H9 (cell line): ENCODE measurements at regions not wholly inside any gene's neighbourhood (a gene's known extent, or its start where the extent isn't known, plus 50 kb on each side); places are given as distances from the start of the nearest gene placed in this dataset.

Source experiments
- DNase-seq: peaks from one replicate; pipeline ENCODE4 v3.0.0-alpha.2; 2017
- H2AFZ ChIP-seq: one replicate; pipeline ENCODE4 v1.6.1; 2013; ENCODE audit warnings: mild to moderate bottlenecking, low read length, control low read depth, moderate library complexity
- H2AK5ac ChIP-seq: 2 replicates; pipeline ENCODE4 v1.6.1; 2013; ENCODE audit warnings: low read length, control low read depth, mixed read lengths; ENCODE audit not compliant: insufficient read length
- H2BK120ac ChIP-seq: one replicate; pipeline ENCODE4 v1.6.1; 2013; ENCODE audit warnings: low read depth, mild to moderate bottlenecking, low read length, control low read depth, inconsistent platforms; ENCODE audit not compliant: poor library complexity, severe bottlenecking
- H2BK12ac ChIP-seq: 2 replicates; pipeline ENCODE4 v1.6.1; 2013; ENCODE audit warnings: low read length, control low read depth, mixed read lengths, low read depth; ENCODE audit not compliant: insufficient read length
- H2BK15ac ChIP-seq: 2 replicates; pipeline ENCODE4 v1.6.1; 2013; ENCODE audit warnings: low read depth, low read length, control low read depth
- H2BK20ac ChIP-seq: one replicate; pipeline ENCODE4 v1.6.1; 2013; ENCODE audit warnings: low read depth, mild to moderate bottlenecking, low read length, control low read depth, inconsistent platforms; ENCODE audit not compliant: poor library complexity, severe bottlenecking
- H2BK5ac ChIP-seq: 2 replicates; pipeline ENCODE4 v1.6.1; 2013; ENCODE audit warnings: low read length, control low read depth, mixed read lengths; ENCODE audit not compliant: insufficient read length
- H3K14ac ChIP-seq: 2 replicates; pipeline ENCODE4 v1.6.1; 2013; ENCODE audit warnings: low read length, control low read depth; ENCODE audit not compliant: insufficient read depth
- H3K18ac ChIP-seq: 2 replicates; pipeline ENCODE4 v1.6.1; 2013; ENCODE audit warnings: low read depth, mild to moderate bottlenecking, mixed read lengths, low read length, control low read depth; ENCODE audit not compliant: insufficient read length
- H3K23ac ChIP-seq: 2 replicates; pipeline ENCODE4 v1.6.1; 2013; ENCODE audit warnings: low read length, control low read depth, mixed read lengths, low read depth; ENCODE audit not compliant: insufficient read length
- H3K23me2 ChIP-seq: 2 replicates; pipeline ENCODE4 v1.6.1; 2013; ENCODE audit warnings: low read depth, mild to moderate bottlenecking, mixed read lengths, low read length, control low read depth; ENCODE audit not compliant: insufficient read length, poor library complexity, severe bottlenecking
- H3K27ac ChIP-seq: 2 replicates; pipeline ENCODE4 v1.5.1; 2013; ENCODE audit warnings: low read length, control low read depth, mixed read lengths, low read depth; ENCODE audit not compliant: insufficient read length
- H3K27me3 ChIP-seq: 2 replicates; pipeline ENCODE4 v1.6.1; 2013; ENCODE audit warnings: low read length, control low read depth, inconsistent platforms; ENCODE audit not compliant: insufficient read depth
- H3K4ac ChIP-seq: 2 replicates; pipeline ENCODE4 v1.6.1; 2013; ENCODE audit warnings: low read depth, mild to moderate bottlenecking, control low read depth, inconsistent platforms, low read length, moderate library complexity
- H3K4me1 ChIP-seq: 2 replicates; pipeline ENCODE4 v1.6.1; 2013; ENCODE audit warnings: low read length, control low read depth, inconsistent platforms; ENCODE audit not compliant: insufficient read depth
- H3K4me2 ChIP-seq: 2 replicates; pipeline ENCODE4 v1.6.1; 2013; ENCODE audit warnings: low read length, control low read depth, mixed read lengths; ENCODE audit not compliant: insufficient read length, insufficient read depth
- H3K56ac ChIP-seq: 2 replicates; pipeline ENCODE4 v1.6.1; 2013; ENCODE audit warnings: low read depth, mild to moderate bottlenecking, mixed read lengths, low read length, control low read depth; ENCODE audit not compliant: insufficient read length
- H3K79me1 ChIP-seq: 2 replicates; pipeline ENCODE4 v1.6.1; 2013; ENCODE audit warnings: low read depth, mild to moderate bottlenecking, moderate library complexity, low read length, control low read depth, inconsistent platforms; ENCODE audit not compliant: insufficient read depth, poor library complexity, severe bottlenecking
- H3K79me2 ChIP-seq: 2 replicates; pipeline ENCODE4 v1.6.1; 2013; ENCODE audit warnings: low read length, control low read depth, inconsistent platforms; ENCODE audit not compliant: insufficient read depth
- H3K9ac ChIP-seq: 2 replicates; pipeline ENCODE4 v1.6.1; 2013; ENCODE audit warnings: low read length, control low read depth, mixed read lengths; ENCODE audit not compliant: insufficient read length; ENCODE audit errors: extremely low read depth
- H3K9me3 ChIP-seq: one replicate; pipeline ENCODE4 v1.6.1; 2013; ENCODE audit warnings: low read depth, low read length, inconsistent platforms; ENCODE audit not compliant: control insufficient read depth
- H3T11ph ChIP-seq: one replicate; pipeline ENCODE4 v1.6.1; 2013; ENCODE audit warnings: mild to moderate bottlenecking, low read length, control low read depth, inconsistent platforms
- H4K20me1 ChIP-seq: one replicate; pipeline ENCODE4 v1.6.1; 2013; ENCODE audit not compliant: control insufficient read depth, insufficient read length, insufficient read depth
- H4K5ac ChIP-seq: 2 replicates; pipeline ENCODE4 v1.6.1; 2013; ENCODE audit warnings: low read depth, mild to moderate bottlenecking, mixed read lengths, low read length, control low read depth; ENCODE audit not compliant: insufficient read length
- H4K8ac ChIP-seq: replicated peaks from 2 replicates; pipeline ENCODE4 v1.6.1; 2013; ENCODE audit warnings: low read length, control low read depth, mixed read lengths, low read depth; ENCODE audit not compliant: insufficient read length
- H4K91ac ChIP-seq: 2 replicates; pipeline ENCODE4 v1.6.1; 2013; ENCODE audit warnings: low read depth, mild to moderate bottlenecking, moderate library complexity, mixed read lengths, low read length, control low read depth; ENCODE audit not compliant: insufficient read length
- H3K27ac Mint-ChIP-seq, 3 experiments: 2 replicates in 2 of 3; 3 replicates in 1 of 3; pipeline ENCODE4 v1.8.0; 2020 to 2021; ENCODE audit warnings: mixed read lengths in 3 of 3, mild to moderate bottlenecking in 1 of 3, moderate library complexity in 1 of 3
- H3K27me3 Mint-ChIP-seq: 2 replicates; pipeline ENCODE4 v1.8.0; 2021; ENCODE audit warnings: low read depth, mild to moderate bottlenecking, moderate library complexity, mixed read lengths
- H3K36me3 Mint-ChIP-seq, 3 experiments: 2 replicates in 2 of 3; 3 replicates in 1 of 3; pipeline ENCODE4 v1.8.0; 2020 to 2021; ENCODE audit warnings: low read depth in 3 of 3, mixed read lengths in 3 of 3; ENCODE audit not compliant: insufficient read depth in 1 of 3
- H3K4me1 Mint-ChIP-seq, 2 experiments: 2 replicates each; pipeline ENCODE4 v1.8.0; 2020; ENCODE audit warnings: mixed read lengths in 2 of 2
- H3K4me3 Mint-ChIP-seq, 2 experiments: 2 replicates in 1 of 2; 3 replicates in 1 of 2; pipeline ENCODE4 v1.8.0; 2020 to 2021; ENCODE audit warnings: mild to moderate bottlenecking in 2 of 2, mixed read lengths in 2 of 2, moderate library complexity in 1 of 2
- H3K9me3 Mint-ChIP-seq, 2 experiments: 2 replicates in 1 of 2; 3 replicates in 1 of 2; pipeline ENCODE4 v1.8.0; 2020; ENCODE audit warnings: mild to moderate bottlenecking in 2 of 2, mixed read lengths in 2 of 2, moderate library complexity in 1 of 2
- CTCF ChIP-seq: fragments of 200-600 bp; sonication (generic); conservative IDR thresholded peaks from 3 replicates; pipeline ENCODE4 v1.8.0; 2021; ENCODE audit warnings: antibody characterized with exemption, mild to moderate bottlenecking
- WGBS: extraction: QIAGEN DNeasy Blood & Tissue Kit; methylation state at CpG from one replicate; pipeline ENCODE4 v1.1.7; 2013; ENCODE audit warnings: missing lambda C conversion rate, low lambda C conversion rate, mixed read lengths; ENCODE audit not compliant: insufficient read length; ENCODE audit errors: extremely low coverage; 5-methylcytosine and 5-hydroxymethylcytosine counted together

- no peaks in the 10 kb centered on the region for H3K36me3 Mint-ChIP-seq
- H3K56ac ChIP-seq, result no peak overlapping the region
- no peak overlapping the region for H3K9ac ChIP-seq
- H2BK12ac ChIP-seq, result no peak overlapping the region
- H3K27ac ChIP-seq, result no peak overlapping the region
- no peak overlapping the region for H2AFZ ChIP-seq
- H3K4me3 Mint-ChIP-seq, result no peak overlapping the region
- no peak overlapping the region for H2BK5ac ChIP-seq
- no peaks in the 10 kb centered on the region for H3K27me3 ChIP-seq
- no peak overlapping the region for H2BK15ac ChIP-seq
- no peak overlapping the region for H3K23ac ChIP-seq
- H3K9me3 ChIP-seq, result no peaks in the 10 kb centered on the region
- peaks cover 2% of the 10 kb centered on the region; the same call in 1 of the 2 replicates for H3K4me1 ChIP-seq
- no peaks in the 10 kb centered on the region for H3K79me1 ChIP-seq
- no peak overlapping the region for H2AK5ac ChIP-seq
- no peak overlapping the region for H4K91ac ChIP-seq
- no peak overlapping the region for H3K4me2 ChIP-seq
- no peak overlapping the region for H3K14ac ChIP-seq
- no peak overlapping the region for H3K18ac ChIP-seq
- no peaks in the 10 kb centered on the region for H4K20me1 ChIP-seq
- no peaks in the 10 kb centered on the region for H3K27me3 Mint-ChIP-seq
- peaks cover 10 to 20% of the 10 kb centered on the region in 2 experiments for H3K4me1 Mint-ChIP-seq
- H3K4ac ChIP-seq, result no peak overlapping the region
- no peak for TF ChIP-seq CTCF
- H3K79me2 ChIP-seq, result no peaks in the 10 kb centered on the region
- peaks cover 0 to 3% of the 10 kb centered on the region in 2 experiments; a peak in 1 of 5 replicates for H3K9me3 Mint-ChIP-seq
- no peaks in the 10 kb centered on the region for H3K23me2 ChIP-seq
- no peak for DNase-seq
- WGBS, result no CpG with 5 or more reads among the region's 1 CpG
- H4K8ac ChIP-seq, result no peak overlapping the region
- H3K27ac Mint-ChIP-seq, result no peak overlapping the region
- no peak overlapping the region for H2BK20ac ChIP-seq
- H3T11ph ChIP-seq, result no peak overlapping the region
- H4K5ac ChIP-seq, result no peak overlapping the region
- no peak overlapping the region for H2BK120ac ChIP-seq
Observed at GRCh38 chr11:105491394-105491793, 118.5 kb upstream of the GRIA4 start.
